Lower lobe of right lung (tissue), 2 donors: ENCODE measurements at regions not wholly inside any gene's neighbourhood (a gene's known extent, or its start where the extent isn't known, plus 50 kb on each side); places are given as distances from the start of the nearest gene placed in this dataset.
"Not testable (repeated sequence)": the region's sequence is repeated elsewhere in the genome, so short reads cannot be mapped to it uniquely, and the experiment has no call there.

Source experiments
- ATAC-seq, 2 donors: fragments of 200-7000 bp; cut with Tn5 transposase; one replicate each; pipeline ENCODE4 v1.9.1; 2020 to 2022; ENCODE audit warnings: mild to moderate bottlenecking in 2 of 2, moderate library complexity in 2 of 2
- DNase-seq: peaks from one replicate; pipeline ENCODE4 v3.0.0-alpha.2; 2020
- H3K27ac ChIP-seq: fragments of 200-600 bp; one replicate; pipeline ENCODE4 v1.8.0; 2022
- H3K27me3 ChIP-seq: fragments of 200-600 bp; one replicate; pipeline ENCODE4 v1.8.0; 2022; ENCODE audit warnings: low read depth
- H3K36me3 ChIP-seq: fragments of 200-600 bp; one replicate; pipeline ENCODE4 v1.8.0; 2022; ENCODE audit warnings: mild to moderate bottlenecking
- H3K4me1 ChIP-seq: fragments of 200-600 bp; one replicate; pipeline ENCODE4 v1.8.0; 2022
- H3K4me3 ChIP-seq: fragments of 200-600 bp; one replicate; pipeline ENCODE4 v1.8.0; 2022; ENCODE audit warnings: mild to moderate bottlenecking
- H3K9me3 ChIP-seq: fragments of 200-600 bp; one replicate; pipeline ENCODE4 v1.8.0; 2022
- intact Hi-C: fragments of 100-400 bp; cut with DNase I; formaldehyde crosslinking; loops from one replicate; pipeline ENCODE4 v1.11.0; 2022
- TF ChIP-seq, protein P1 (sequence below): fragments of 200-600 bp; IDR thresholded peaks from one replicate; pipeline ENCODE4 v1.8.0; 2022; ENCODE audit warnings: antibody characterized with exemption, mild to moderate bottlenecking
- donor health status: DM: no; HTN: yes; CAD: no; lungs with severe emphysema.

DNA sequence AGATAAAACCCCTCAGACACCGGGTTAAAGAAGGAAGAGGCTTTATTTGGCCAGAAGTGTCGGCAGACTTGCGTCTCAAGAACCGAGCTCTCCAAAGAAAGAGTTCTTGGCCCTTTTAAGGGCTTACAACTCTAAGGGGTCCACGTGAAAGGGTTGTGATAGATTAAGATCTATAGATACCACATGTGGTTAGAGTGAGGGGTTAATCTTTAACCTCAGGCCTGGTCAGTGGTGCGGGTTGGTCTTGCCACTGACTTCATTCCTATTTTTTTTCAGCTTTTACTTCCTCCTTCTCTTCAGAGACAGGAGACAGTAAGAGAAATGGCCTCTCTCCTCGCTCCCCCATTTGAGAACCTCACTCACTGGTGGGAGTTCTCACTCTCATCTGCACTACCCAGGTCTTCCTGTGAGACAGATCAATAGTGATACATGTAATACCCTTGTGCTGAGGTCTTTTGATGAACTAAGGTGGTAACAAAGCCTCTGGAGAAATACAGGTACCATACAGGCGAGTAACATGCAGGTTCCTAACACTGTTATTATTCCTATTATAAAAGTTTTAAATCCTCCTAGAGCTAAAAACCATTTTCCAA is 52.4 kb upstream of the COX7C start:
- ATAC-seq (no peak), DNase-seq (no peak)
- Histone ChIP-seq H3K9me3 (no peaks in the 10 kb centered on the region), H3K4me3 (no peak overlapping the region), H3K27ac (no peak overlapping the region), H3K36me3 (no peaks in the 10 kb centered on the region), H3K27me3 (no peaks in the 10 kb centered on the region), H3K4me1 (no peaks in the 10 kb centered on the region)
- TF ChIP-seq, protein P1, sequence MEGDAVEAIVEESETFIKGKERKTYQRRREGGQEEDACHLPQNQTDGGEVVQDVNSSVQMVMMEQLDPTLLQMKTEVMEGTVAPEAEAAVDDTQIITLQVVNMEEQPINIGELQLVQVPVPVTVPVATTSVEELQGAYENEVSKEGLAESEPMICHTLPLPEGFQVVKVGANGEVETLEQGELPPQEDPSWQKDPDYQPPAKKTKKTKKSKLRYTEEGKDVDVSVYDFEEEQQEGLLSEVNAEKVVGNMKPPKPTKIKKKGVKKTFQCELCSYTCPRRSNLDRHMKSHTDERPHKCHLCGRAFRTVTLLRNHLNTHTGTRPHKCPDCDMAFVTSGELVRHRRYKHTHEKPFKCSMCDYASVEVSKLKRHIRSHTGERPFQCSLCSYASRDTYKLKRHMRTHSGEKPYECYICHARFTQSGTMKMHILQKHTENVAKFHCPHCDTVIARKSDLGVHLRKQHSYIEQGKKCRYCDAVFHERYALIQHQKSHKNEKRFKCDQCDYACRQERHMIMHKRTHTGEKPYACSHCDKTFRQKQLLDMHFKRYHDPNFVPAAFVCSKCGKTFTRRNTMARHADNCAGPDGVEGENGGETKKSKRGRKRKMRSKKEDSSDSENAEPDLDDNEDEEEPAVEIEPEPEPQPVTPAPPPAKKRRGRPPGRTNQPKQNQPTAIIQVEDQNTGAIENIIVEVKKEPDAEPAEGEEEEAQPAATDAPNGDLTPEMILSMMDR: no peak
- intact Hi-C loops: no loop called here

DNA sequence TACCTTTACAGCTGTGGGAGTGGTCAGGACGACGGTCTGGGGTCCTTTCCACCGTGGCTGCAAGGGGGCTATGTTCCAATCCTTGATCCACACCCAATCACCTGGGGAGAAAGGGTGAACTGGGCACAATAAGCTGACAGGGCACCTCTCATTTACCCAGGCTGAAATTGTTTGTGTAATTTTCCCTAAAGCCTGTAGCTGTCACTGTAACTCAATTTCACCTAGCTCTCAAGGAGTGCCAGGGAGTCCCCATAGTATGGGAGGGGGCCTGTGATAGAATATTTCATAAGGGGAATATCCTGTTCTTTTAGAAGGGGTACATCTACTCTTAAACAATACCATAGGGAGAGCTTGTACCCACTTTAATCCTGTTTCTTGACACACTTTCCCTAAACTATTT is 51.7 kb upstream of the COX7C start:
- ATAC-seq, H3K27me3 ChIP-seq, H3K36me3 ChIP-seq, H3K9me3 ChIP-seq, H3K27ac ChIP-seq, DNase-seq, H3K4me3 ChIP-seq, H3K4me1 ChIP-seq, intact Hi-C loops: not testable (repeated sequence)
